ENCODE measurements at regions not wholly inside any gene's neighbourhood (a gene's known extent, or its start where the extent isn't known, plus 50 kb on each side); places are given as distances from the start of the nearest gene placed in this dataset.
"Not testable (repeated sequence)": the region's sequence is repeated elsewhere in the genome, so short reads cannot be mapped to it uniquely, and the experiment has no call there.

- H3K4me2 ChIP-seq, result no peak overlapping the region
Observed at GRCh38 chr6:125612345-125612846, 137.0 kb upstream of the HEY2 start.

GRCh38 chr6:125618629-125619028 lies 130.8 kb upstream of the HEY2 start:
- Histone ChIP-seq H3K4me2 (no peak overlapping the region), H3K27me3 (ENCODE audit: insufficient read depth, low read depth) (no peaks in the 10 kb centered on the region), H3K79me2 (ENCODE audit: insufficient read depth, low read depth) (no peaks in the 10 kb centered on the region), H4K20me1 (ENCODE audit: insufficient read depth) (no peaks in the 10 kb centered on the region), H3K4me3 (IDR thresholded peaks at IDR 0.05; ENCODE audit: insufficient read depth, low read depth, low read length) (no peak overlapping the region), H3K4me1 (ENCODE audit: low read depth, poor library complexity, severe bottlenecking) (no peaks in the 10 kb centered on the region), H2AFZ (ENCODE audit: low read depth) (no peak overlapping the region), H3K36me3 (ENCODE audit: insufficient read depth) (no peaks in the 10 kb centered on the region), H3K27ac (no peak overlapping the region), H3K9ac (no peak overlapping the region)
- TF ChIP-seq CTCF (conservative IDR thresholded peaks at IDR 0.05; ENCODE audit: low read depth, low read length), result no peak

More at GRCh38 chr6:125612345-125612846, 137.0 kb upstream of the HEY2 start:
- Histone ChIP-seq H3K27me3 (ENCODE audit: insufficient read depth, low read depth) (no peaks in the 10 kb centered on the region), H3K4me3 (IDR thresholded peaks at IDR 0.05; ENCODE audit: insufficient read depth, low read depth, low read length) (no peak overlapping the region), H4K20me1 (ENCODE audit: insufficient read depth) (no peaks in the 10 kb centered on the region), H2AFZ (ENCODE audit: low read depth) (no peak overlapping the region), H3K36me3 (ENCODE audit: insufficient read depth) (no peaks in the 10 kb centered on the region), H3K27ac (no peak overlapping the region), H3K9ac (no peak overlapping the region), H3K79me2 (ENCODE audit: insufficient read depth, low read depth) (no peaks in the 10 kb centered on the region), H3K4me1 (ENCODE audit: low read depth, poor library complexity, severe bottlenecking) (no peaks in the 10 kb centered on the region)
- no peak for TF ChIP-seq CTCF (conservative IDR thresholded peaks at IDR 0.05; ENCODE audit: low read depth, low read length)

- H3K9ac ChIP-seq, result no peak overlapping the region
- no peaks in the 10 kb centered on the region for H3K36me3 ChIP-seq (ENCODE audit: insufficient read depth)
- H3K27ac ChIP-seq, result no peak overlapping the region
- no peak overlapping the region for H3K4me2 ChIP-seq
- no peaks in the 10 kb centered on the region for H3K79me2 ChIP-seq (ENCODE audit: insufficient read depth, low read depth)
- H3K4me3 ChIP-seq (IDR thresholded peaks at IDR 0.05; ENCODE audit: insufficient read depth, low read depth, low read length), result no peak overlapping the region
- TF ChIP-seq CTCF (conservative IDR thresholded peaks at IDR 0.05; ENCODE audit: low read depth, low read length), result no peak
- H2AFZ ChIP-seq (ENCODE audit: low read depth), result no peak overlapping the region
- H3K27me3 ChIP-seq (ENCODE audit: insufficient read depth, low read depth), result no peaks in the 10 kb centered on the region
- no peaks in the 10 kb centered on the region for H3K4me1 ChIP-seq (ENCODE audit: low read depth, poor library complexity, severe bottlenecking)
- H4K20me1 ChIP-seq (ENCODE audit: insufficient read depth), result no peaks in the 10 kb centered on the region
Observed at GRCh38 chr6:125623085-125623484, 126.3 kb upstream of the HEY2 start.

GRCh38 chr6:125631165-125631564 lies 118.3 kb upstream of the HEY2 start:
- no peaks in the 10 kb centered on the region for H3K4me1 ChIP-seq (ENCODE audit: low read depth, poor library complexity, severe bottlenecking)
- no peaks in the 10 kb centered on the region for H3K27me3 ChIP-seq (ENCODE audit: insufficient read depth, low read depth)
- H3K36me3 ChIP-seq (ENCODE audit: insufficient read depth), result no peaks in the 10 kb centered on the region
- no peak overlapping the region for H3K4me3 ChIP-seq (IDR thresholded peaks at IDR 0.05; ENCODE audit: insufficient read depth, low read depth, low read length)
- TF ChIP-seq CTCF (conservative IDR thresholded peaks at IDR 0.05; ENCODE audit: low read depth, low read length), result no peak
- no peak overlapping the region for H3K27ac ChIP-seq
- no peaks in the 10 kb centered on the region for H3K79me2 ChIP-seq (ENCODE audit: insufficient read depth, low read depth)
- H3K4me2 ChIP-seq, result no peak overlapping the region
- H3K9ac ChIP-seq, result no peak overlapping the region
- H2AFZ ChIP-seq (ENCODE audit: low read depth), result no peak overlapping the region
- no peaks in the 10 kb centered on the region for H4K20me1 ChIP-seq (ENCODE audit: insufficient read depth)

GRCh38 chr6:125636011-125636410 lies 113.4 kb upstream of the HEY2 start:
- H3K4me3 ChIP-seq (IDR thresholded peaks at IDR 0.05; ENCODE audit: insufficient read depth, low read depth, low read length); H3K4me2 ChIP-seq; H3K79me2 ChIP-seq (ENCODE audit: insufficient read depth, low read depth); H2AFZ ChIP-seq (ENCODE audit: low read depth); H4K20me1 ChIP-seq (ENCODE audit: insufficient read depth); H3K27ac ChIP-seq; H3K27me3 ChIP-seq (ENCODE audit: insufficient read depth, low read depth); H3K36me3 ChIP-seq (ENCODE audit: insufficient read depth); H3K9ac ChIP-seq; H3K4me1 ChIP-seq (ENCODE audit: low read depth, poor library complexity, severe bottlenecking): not testable (repeated sequence)

Measured in KMS-11 (cell line).